ENCODE measurements at regions not wholly inside any gene's neighbourhood (a gene's known extent, or its start where the extent isn't known, plus 50 kb on each side); places are given as distances from the start of the nearest gene placed in this dataset.

- no TSS peak for BruUV-seq (replicated peaks)
- no peak overlapping the region for H3K4me2 ChIP-seq (ENCODE audit: insufficient read depth, low read length)
- H3K9me1 ChIP-seq (replicated peaks; ENCODE audit: control insufficient read depth, extremely low read depth, insufficient read depth, low read length), result no peaks in the 10 kb centered on the region
- H3K4me3 ChIP-seq (replicated peaks in 1 of 3; ENCODE audit: insufficient read depth in 1 of 3, low read depth in 1 of 3, low read length in 3 of 3), result no peak overlapping the region
- H3K27ac ChIP-seq (ENCODE audit: insufficient read depth, low read depth, low read length), result no peak overlapping the region
- no peaks in the 10 kb centered on the region for H3K36me3 ChIP-seq (ENCODE audit: control insufficient read depth in 2 of 2, extremely low read depth in 1 of 2, insufficient read depth in 2 of 2, low read length in 2 of 2)
- dilution Hi-C loops (cut with MboI; ENCODE audit: extremely low pct_ligation_motif_present, low sequenced_read_pairs) (no loop called here), intact Hi-C loops (cut with micrococcal nuclease) (no loop called here)
- H3K79me2 ChIP-seq (ENCODE audit: control insufficient read depth, insufficient read depth, low read length), result no peaks in the 10 kb centered on the region
- H3K9me3 ChIP-seq (replicated peaks; ENCODE audit: control insufficient read depth, insufficient read depth, low read length), result no peaks in the 10 kb centered on the region
- H3K4me1 ChIP-seq (ENCODE audit: control insufficient read depth, extremely low read depth, insufficient read depth, low read length), result no peaks in the 10 kb centered on the region
- ChIA-PET POLR2A (no interaction called here), CTCF (no interaction called here)
- FAIRE-seq, result no peak
- no peak overlapping the region for H2AFZ ChIP-seq (ENCODE audit: low read depth, low read length)
- no peaks in the 10 kb centered on the region for H4K20me1 ChIP-seq (replicated peaks; ENCODE audit: control insufficient read depth, extremely low read depth, insufficient read depth, low read length)
- TF ChIP-seq POLR2AphosphoS5 (IDR thresholded peaks at IDR 0.05; ENCODE audit: insufficient read depth, low read depth, low read length) (no peak), MYC (IDR thresholded peaks at IDR 0.05; ENCODE audit: low read depth, low read length) (no peak), MAX (IDR thresholded peaks at IDR 0.05; ENCODE audit: insufficient read depth, insufficient read length) (no peak)
- no peak overlapping the region for H3K9ac ChIP-seq (replicated peaks; ENCODE audit: extremely low read depth, insufficient read depth, low read length)
- H3K27me3 ChIP-seq (ENCODE audit: control insufficient read depth in 2 of 2, insufficient read depth in 2 of 2, low read length in 2 of 2), result no peaks in the 10 kb centered on the region
- no peak for DNase-seq (ENCODE audit: low read depth, low spot score)
Observed at GRCh38 chr13:65149687-65150086, 2080.4 kb downstream of the PCDH9 start.

- ChIA-PET CTCF (no interaction called here), POLR2A (no interaction called here)
- intact Hi-C loops (cut with micrococcal nuclease) (no loop called here), dilution Hi-C loops (cut with MboI; ENCODE audit: extremely low pct_ligation_motif_present, low sequenced_read_pairs) (no loop called here)
- H4K20me1 ChIP-seq (replicated peaks; ENCODE audit: control insufficient read depth, extremely low read depth, insufficient read depth, low read length), result no peaks in the 10 kb centered on the region
- no peak overlapping the region for H3K4me2 ChIP-seq (ENCODE audit: insufficient read depth, low read length)
- H3K9me3 ChIP-seq (replicated peaks; ENCODE audit: control insufficient read depth, insufficient read depth, low read length), result no peaks in the 10 kb centered on the region
- no peaks in the 10 kb centered on the region for H3K4me1 ChIP-seq (ENCODE audit: control insufficient read depth, extremely low read depth, insufficient read depth, low read length)
- no peaks in the 10 kb centered on the region for H3K36me3 ChIP-seq (ENCODE audit: control insufficient read depth in 2 of 2, extremely low read depth in 1 of 2, insufficient read depth in 2 of 2, low read length in 2 of 2)
- no peaks in the 10 kb centered on the region for H3K79me2 ChIP-seq (ENCODE audit: control insufficient read depth, insufficient read depth, low read length)
- no peak for DNase-seq (ENCODE audit: low read depth, low spot score)
- no peak overlapping the region for H3K9ac ChIP-seq (replicated peaks; ENCODE audit: extremely low read depth, insufficient read depth, low read length)
- no peak for FAIRE-seq
- no peak overlapping the region for H3K4me3 ChIP-seq (replicated peaks in 1 of 3; ENCODE audit: insufficient read depth in 1 of 3, low read depth in 1 of 3, low read length in 3 of 3)
- BruUV-seq (replicated peaks), result no TSS peak
- no peak overlapping the region for H2AFZ ChIP-seq (ENCODE audit: low read depth, low read length)
- H3K27ac ChIP-seq (ENCODE audit: insufficient read depth, low read depth, low read length), result no peak overlapping the region
- TF ChIP-seq CTCF (IDR thresholded peaks at IDR 0.05; ENCODE audit: extremely low read depth in 1 of 2, insufficient read depth in 1 of 2, low read depth in 1 of 2, low read length in 2 of 2) (no peak), MYC (IDR thresholded peaks at IDR 0.05; ENCODE audit: low read depth, low read length) (no peak), MAX (IDR thresholded peaks at IDR 0.05; ENCODE audit: insufficient read depth, insufficient read length) (no peak), POLR2AphosphoS5 (IDR thresholded peaks at IDR 0.05; ENCODE audit: insufficient read depth, low read depth, low read length) (no peak), JUN (IDR thresholded peaks at IDR 0.05; ENCODE audit: borderline replicate concordance, insufficient read depth, insufficient read length, low read depth) (no peak), FOS (IDR thresholded peaks at IDR 0.05; ENCODE audit: borderline replicate concordance, insufficient read depth, low read length) (no peak), GATA2 (IDR thresholded peaks at IDR 0.05; ENCODE audit: insufficient read depth, insufficient read length, low read depth, low read length) (no peak), POLR2A (IDR thresholded peaks at IDR 0.05; ENCODE audit: low read depth, low read length) (no peak), EZH2 (IDR thresholded peaks at IDR 0.05; ENCODE audit: borderline replicate concordance, low read depth, low read length, severe bottlenecking) (no peak)
- H3K9me1 ChIP-seq (replicated peaks; ENCODE audit: control insufficient read depth, extremely low read depth, insufficient read depth, low read length), result no peaks in the 10 kb centered on the region
- H3K27me3 ChIP-seq (ENCODE audit: control insufficient read depth in 2 of 2, insufficient read depth in 2 of 2, low read length in 2 of 2), result no peaks in the 10 kb centered on the region
Observed at GRCh38 chr13:65143920-65144319, 2086.2 kb downstream of the PCDH9 start.

Measured in endothelial cell of umbilical vein (primary cell).